Testis (tissue), 2 donors: ENCODE measurements at regions not wholly inside any gene's neighbourhood (a gene's known extent, or its start where the extent isn't known, plus 50 kb on each side); places are given as distances from the start of the nearest gene placed in this dataset.
"Not testable (repeated sequence)": the region's sequence is repeated elsewhere in the genome, so short reads cannot be mapped to it uniquely, and the experiment has no call there.

Source experiments
- POLR2A ChIP-seq: fragments of 450-650 bp; IDR thresholded peaks from one replicate; pipeline ENCODE4 v1.6.1; 2017; ENCODE audit warnings: antibody characterized with exemption, mild to moderate bottlenecking, moderate library complexity
- TF ChIP-seq, protein P1 (sequence below), 3 experiments: fragments of 450-650 bp in 2 of 3; fragments of 200-600 bp in 1 of 3; sonication (generic) in 1 of 3; IDR thresholded peaks; one replicate each; pipeline ENCODE4 v1.5.1; 2016 to 2019; ENCODE audit warnings: antibody characterized with exemption in 3 of 3, mild to moderate bottlenecking in 2 of 3, moderate library complexity in 1 of 3

DNA sequence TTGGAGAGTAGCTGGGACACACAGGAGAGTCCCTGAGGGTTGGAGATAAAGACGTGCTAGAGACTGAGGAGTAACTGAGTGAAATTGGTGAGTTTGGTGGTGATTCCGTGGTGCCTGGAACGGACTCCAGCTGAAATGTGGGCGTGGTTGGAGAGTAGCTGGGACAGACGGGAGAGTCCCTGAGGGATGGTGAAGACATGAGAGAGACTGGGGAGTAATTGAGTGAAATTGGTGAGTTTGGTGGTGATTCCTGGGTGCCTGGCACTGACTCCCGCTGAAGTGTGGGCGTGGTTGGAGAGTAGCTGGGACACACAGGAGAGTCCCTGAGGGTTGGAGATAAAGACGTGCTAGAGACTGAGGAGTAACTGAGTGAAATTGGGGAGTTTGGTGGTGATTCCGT lies 3712.5 kb upstream of the OR11H1 start:
- TF ChIP-seq, protein P1, sequence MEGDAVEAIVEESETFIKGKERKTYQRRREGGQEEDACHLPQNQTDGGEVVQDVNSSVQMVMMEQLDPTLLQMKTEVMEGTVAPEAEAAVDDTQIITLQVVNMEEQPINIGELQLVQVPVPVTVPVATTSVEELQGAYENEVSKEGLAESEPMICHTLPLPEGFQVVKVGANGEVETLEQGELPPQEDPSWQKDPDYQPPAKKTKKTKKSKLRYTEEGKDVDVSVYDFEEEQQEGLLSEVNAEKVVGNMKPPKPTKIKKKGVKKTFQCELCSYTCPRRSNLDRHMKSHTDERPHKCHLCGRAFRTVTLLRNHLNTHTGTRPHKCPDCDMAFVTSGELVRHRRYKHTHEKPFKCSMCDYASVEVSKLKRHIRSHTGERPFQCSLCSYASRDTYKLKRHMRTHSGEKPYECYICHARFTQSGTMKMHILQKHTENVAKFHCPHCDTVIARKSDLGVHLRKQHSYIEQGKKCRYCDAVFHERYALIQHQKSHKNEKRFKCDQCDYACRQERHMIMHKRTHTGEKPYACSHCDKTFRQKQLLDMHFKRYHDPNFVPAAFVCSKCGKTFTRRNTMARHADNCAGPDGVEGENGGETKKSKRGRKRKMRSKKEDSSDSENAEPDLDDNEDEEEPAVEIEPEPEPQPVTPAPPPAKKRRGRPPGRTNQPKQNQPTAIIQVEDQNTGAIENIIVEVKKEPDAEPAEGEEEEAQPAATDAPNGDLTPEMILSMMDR (IDR thresholded peaks at IDR 0.05), result not testable (repeated sequence)
- not testable (repeated sequence) for TF ChIP-seq POLR2A
